GM20431 (cell line): ENCODE measurements at regions not wholly inside any gene's neighbourhood (a gene's known extent, or its start where the extent isn't known, plus 50 kb on each side); places are given as distances from the start of the nearest gene placed in this dataset.
"Not testable (repeated sequence)": the region's sequence is repeated elsewhere in the genome, so short reads cannot be mapped to it uniquely, and the experiment has no call there.

Experiments used
- in situ Hi-C: fragments of 300-500 bp; cut with MseI, MboI; formaldehyde crosslinking; loops from one replicate; pipeline ENCODE4 v1.15.0; 2020; ENCODE audit warnings: low sequenced_read_pairs; ENCODE audit not compliant: unreplicated experiment

GRCh38 chr16:13587181-13587580, 332.8 kb upstream of the ERCC4 start:
- in situ Hi-C loops = no loop called here

- in situ Hi-C loops = no loop called here
These were observed 325.1 kb upstream of the ERCC4 start for GRCh38 chr16:13594823-13595222.

- in situ Hi-C loops = no loop called here
These were observed 313.1 kb upstream of the ERCC4 start for GRCh38 chr16:13606804-13607203.

- in situ Hi-C loops = no loop called here
These were observed 312.7 kb upstream of the ERCC4 start for GRCh38 chr16:13607289-13607688.

GRCh38 chr16:13611596-13611995, 308.4 kb upstream of the ERCC4 start:
- in situ Hi-C loops = no loop called here

- in situ Hi-C loops = no loop called here
These were observed 307.3 kb upstream of the ERCC4 start for GRCh38 chr16:13612623-13613022.

GRCh38 chr16:13613165-13613564, 306.8 kb upstream of the ERCC4 start:
- in situ Hi-C loops = no loop called here

- in situ Hi-C loops = no loop called here
These were observed 298.3 kb upstream of the ERCC4 start for GRCh38 chr16:13621639-13622038.

GRCh38 chr16:13628156-13628555, 291.8 kb upstream of the ERCC4 start:
- in situ Hi-C loops = no loop called here

GRCh38 chr16:13629704-13630103, 290.2 kb upstream of the ERCC4 start:
- in situ Hi-C loops = no loop called here

GRCh38 chr16:13630374-13630773, 289.6 kb upstream of the ERCC4 start:
- in situ Hi-C loops = no loop called here

- in situ Hi-C loops = no loop called here
These were observed 288.7 kb upstream of the ERCC4 start for GRCh38 chr16:13631213-13631767.

- in situ Hi-C loops = no loop called here
These were observed 288.0 kb upstream of the ERCC4 start for GRCh38 chr16:13631916-13632315.

- in situ Hi-C loops = not testable (repeated sequence)
These were observed 287.4 kb upstream of the ERCC4 start for GRCh38 chr16:13632504-13632903.

GRCh38 chr16:13633391-13633861, 286.5 kb upstream of the ERCC4 start:
- in situ Hi-C loops = no loop called here

- in situ Hi-C loops = no loop called here
These were observed 285.7 kb upstream of the ERCC4 start for GRCh38 chr16:13634253-13634652.

GRCh38 chr16:13634959-13635358, 285.0 kb upstream of the ERCC4 start:
- in situ Hi-C loops = no loop called here

- in situ Hi-C loops = no loop called here
These were observed 281.7 kb upstream of the ERCC4 start for GRCh38 chr16:13638218-13638617.

GRCh38 chr16:13643412-13643811, 276.5 kb upstream of the ERCC4 start:
- in situ Hi-C loops = no loop called here

GRCh38 chr16:13645601-13646245, 274.2 kb upstream of the ERCC4 start:
- in situ Hi-C loops = no loop called here

- in situ Hi-C loops = no loop called here
These were observed 259.1 kb upstream of the ERCC4 start for GRCh38 chr16:13660807-13661206.

GRCh38 chr16:13665876-13666275, 254.1 kb upstream of the ERCC4 start:
- in situ Hi-C loops = no loop called here
